ENCODE measurements at regions not wholly inside any gene's neighbourhood (a gene's known extent, or its start where the extent isn't known, plus 50 kb on each side); places are given as distances from the start of the nearest gene placed in this dataset.

DNA sequence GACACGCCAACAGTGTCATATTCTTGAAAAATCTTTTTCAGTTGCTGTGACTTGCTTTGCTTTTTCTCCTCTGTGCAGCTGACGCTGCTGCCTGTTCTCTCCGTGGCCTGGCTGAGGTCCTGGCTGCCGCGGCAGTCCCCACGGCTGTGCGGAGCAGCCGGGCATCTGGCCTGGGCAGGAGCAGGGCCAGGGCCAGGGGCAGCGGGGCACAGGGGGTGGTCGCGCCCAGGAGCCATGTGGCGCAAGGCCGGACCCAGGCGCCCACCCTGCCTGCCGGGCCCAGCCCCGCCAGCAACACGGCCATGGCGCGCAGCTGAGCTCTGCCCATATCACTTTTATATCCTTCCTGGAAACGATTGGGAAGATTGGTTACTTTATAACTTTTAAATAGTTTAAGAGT lies 109.4 kb upstream of the ACBD5 start:
- H3K27ac ChIP-seq (ENCODE audit: insufficient read depth, low read length), result no peak overlapping the region
- no peak overlapping the region for H2BK5ac ChIP-seq (ENCODE audit: low read depth, low read length, poor library complexity, severe bottlenecking)
- no peak overlapping the region for H4K8ac ChIP-seq (ENCODE audit: low read depth in 2 of 2, low read length in 2 of 2)
- no TSS peak for BruUV-seq (replicated peaks)
- H4K5ac ChIP-seq (ENCODE audit: low read depth, low read length), result no peak overlapping the region
- TF ChIP-seq RAD21 (IDR thresholded peaks at IDR 0.05; ENCODE audit: low read length) (no peak), CEBPB (IDR thresholded peaks at IDR 0.05; ENCODE audit: low read depth, low read length) (no peak), BHLHE40 (IDR thresholded peaks at IDR 0.05; ENCODE audit: low read depth, low read length) (no peak), POLR2A (IDR thresholded peaks at IDR 0.05; ENCODE audit: low read depth, low read length) (no peak), FOS (IDR thresholded peaks at IDR 0.05; ENCODE audit: low read depth, low read length) (no peak), RCOR1 (IDR thresholded peaks at IDR 0.05; ENCODE audit: insufficient replicate concordance, low read length) (no peak), MAZ (IDR thresholded peaks at IDR 0.05; ENCODE audit: borderline replicate concordance, low read depth, low read length) (no peak), MXI1 (IDR thresholded peaks at IDR 0.05; ENCODE audit: borderline replicate concordance, low read depth, low read length) (no peak), RFX5 (IDR thresholded peaks at IDR 0.05; ENCODE audit: low read depth, low read length) (no peak), CHD1 (IDR thresholded peaks at IDR 0.05; ENCODE audit: low read depth, low read length) (no peak), NFE2L2 (IDR thresholded peaks at IDR 0.05; ENCODE audit: low read depth, low read length) (no peak), SMC3 (IDR thresholded peaks at IDR 0.05; ENCODE audit: low read depth, low read length) (no peak), MAFK (IDR thresholded peaks at IDR 0.05; ENCODE audit: low read depth, low read length) (no peak)
- TF ChIP-seq, protein P1, sequence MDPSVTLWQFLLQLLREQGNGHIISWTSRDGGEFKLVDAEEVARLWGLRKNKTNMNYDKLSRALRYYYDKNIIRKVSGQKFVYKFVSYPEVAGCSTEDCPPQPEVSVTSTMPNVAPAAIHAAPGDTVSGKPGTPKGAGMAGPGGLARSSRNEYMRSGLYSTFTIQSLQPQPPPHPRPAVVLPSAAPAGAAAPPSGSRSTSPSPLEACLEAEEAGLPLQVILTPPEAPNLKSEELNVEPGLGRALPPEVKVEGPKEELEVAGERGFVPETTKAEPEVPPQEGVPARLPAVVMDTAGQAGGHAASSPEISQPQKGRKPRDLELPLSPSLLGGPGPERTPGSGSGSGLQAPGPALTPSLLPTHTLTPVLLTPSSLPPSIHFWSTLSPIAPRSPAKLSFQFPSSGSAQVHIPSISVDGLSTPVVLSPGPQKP (IDR thresholded peaks at IDR 0.05; ENCODE audit: borderline replicate concordance, low read depth, low read length), result no peak
- TF ChIP-seq, protein P2, sequence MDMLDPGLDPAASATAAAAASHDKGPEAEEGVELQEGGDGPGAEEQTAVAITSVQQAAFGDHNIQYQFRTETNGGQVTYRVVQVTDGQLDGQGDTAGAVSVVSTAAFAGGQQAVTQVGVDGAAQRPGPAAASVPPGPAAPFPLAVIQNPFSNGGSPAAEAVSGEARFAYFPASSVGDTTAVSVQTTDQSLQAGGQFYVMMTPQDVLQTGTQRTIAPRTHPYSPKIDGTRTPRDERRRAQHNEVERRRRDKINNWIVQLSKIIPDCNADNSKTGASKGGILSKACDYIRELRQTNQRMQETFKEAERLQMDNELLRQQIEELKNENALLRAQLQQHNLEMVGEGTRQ (IDR thresholded peaks at IDR 0.05; ENCODE audit: low read depth, low read length), result no peak
- TF ChIP-seq, protein P3, sequence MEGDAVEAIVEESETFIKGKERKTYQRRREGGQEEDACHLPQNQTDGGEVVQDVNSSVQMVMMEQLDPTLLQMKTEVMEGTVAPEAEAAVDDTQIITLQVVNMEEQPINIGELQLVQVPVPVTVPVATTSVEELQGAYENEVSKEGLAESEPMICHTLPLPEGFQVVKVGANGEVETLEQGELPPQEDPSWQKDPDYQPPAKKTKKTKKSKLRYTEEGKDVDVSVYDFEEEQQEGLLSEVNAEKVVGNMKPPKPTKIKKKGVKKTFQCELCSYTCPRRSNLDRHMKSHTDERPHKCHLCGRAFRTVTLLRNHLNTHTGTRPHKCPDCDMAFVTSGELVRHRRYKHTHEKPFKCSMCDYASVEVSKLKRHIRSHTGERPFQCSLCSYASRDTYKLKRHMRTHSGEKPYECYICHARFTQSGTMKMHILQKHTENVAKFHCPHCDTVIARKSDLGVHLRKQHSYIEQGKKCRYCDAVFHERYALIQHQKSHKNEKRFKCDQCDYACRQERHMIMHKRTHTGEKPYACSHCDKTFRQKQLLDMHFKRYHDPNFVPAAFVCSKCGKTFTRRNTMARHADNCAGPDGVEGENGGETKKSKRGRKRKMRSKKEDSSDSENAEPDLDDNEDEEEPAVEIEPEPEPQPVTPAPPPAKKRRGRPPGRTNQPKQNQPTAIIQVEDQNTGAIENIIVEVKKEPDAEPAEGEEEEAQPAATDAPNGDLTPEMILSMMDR (conservative IDR thresholded peaks at IDR 0.05; ENCODE audit: low read depth, low read length), result no peak
- DNase-seq, result no peak
- no peak overlapping the region for H3K4me2 ChIP-seq (ENCODE audit: low read depth, low read length)
- ChIA-PET CTCF (no interaction called here), POLR2A (ENCODE audit: unreplicated experiment) (no interaction called here)
- dilution Hi-C loops (cut with HindIII; ENCODE audit: low sequenced_read_pairs, unreplicated experiment), result no loop called here
- no peak overlapping the region for H3K23ac ChIP-seq (ENCODE audit: low read depth, low read length)
- no peak overlapping the region for H4K91ac ChIP-seq (ENCODE audit: insufficient read depth, low read depth, low read length)
- intact Hi-C loops (cut with micrococcal nuclease), result no loop called here
- H4K20me1 ChIP-seq (ENCODE audit: insufficient read depth, low read length), result no peaks in the 10 kb centered on the region
- H2AK9ac ChIP-seq (replicated peaks; ENCODE audit: low read depth, low read length, poor library complexity), result no peak overlapping the region
- no peak overlapping the region for H3K4me3 ChIP-seq (ENCODE audit: insufficient read depth, low read depth, low read length)
- in situ Hi-C loops (cut with MboI; ENCODE audit: low sequenced_read_pairs), result no loop called here
- H2BK120ac ChIP-seq (ENCODE audit: low read depth, low read length), result no peak overlapping the region
- peaks cover 5% of the 10 kb centered on the region for H3K27me3 ChIP-seq (ENCODE audit: control insufficient read depth, insufficient read depth, low read length)
- no peaks in the 10 kb centered on the region for H3K9me3 ChIP-seq (ENCODE audit: control insufficient read depth, insufficient read depth, low read length)
- no peaks in the 10 kb centered on the region for H3K79me1 ChIP-seq (ENCODE audit: low read depth in 1 of 2, low read length in 2 of 2)
- H3K36me3 ChIP-seq (ENCODE audit: control insufficient read depth, insufficient read depth, low read length), result no peaks in the 10 kb centered on the region
- no peak overlapping the region for H2AK5ac ChIP-seq (ENCODE audit: low read depth, low read length)
- no peak overlapping the region for H3K18ac ChIP-seq (ENCODE audit: low read depth, low read length)
- ATAC-seq (ENCODE audit: low read depth), result no peak
- H3K14ac ChIP-seq (replicated peaks; ENCODE audit: low read depth, low read length), result no peak overlapping the region
- no peaks in the 10 kb centered on the region for H3K4me1 ChIP-seq (ENCODE audit: control insufficient read depth, insufficient read depth, low read length)
- WGBS, 2 experiments (ENCODE audit: extremely low coverage in 2 of 2, insufficient read length in 1 of 2), result no CpG with 5 or more reads among the region's 20 CpGs
- no peak overlapping the region for H3K9ac ChIP-seq (ENCODE audit: low read depth, low read length)
- no peaks in the 10 kb centered on the region for H3K9me1 ChIP-seq (ENCODE audit: insufficient read depth, low read length)
- no peak overlapping the region for H2AFZ ChIP-seq (replicated peaks; ENCODE audit: low read length, poor library complexity)
- no peak overlapping the region for H3K4ac ChIP-seq (ENCODE audit: low read depth, low read length)
- no peak overlapping the region for H2BK15ac ChIP-seq (ENCODE audit: low read depth, low read length)
- H3K56ac ChIP-seq (ENCODE audit: extremely low read depth, insufficient read depth, low read length), result no peak overlapping the region
- H2BK20ac ChIP-seq (ENCODE audit: low read depth, low read length), result no peak overlapping the region
